ENCODE measurements at regions not wholly inside any gene's neighbourhood (a gene's known extent, or its start where the extent isn't known, plus 50 kb on each side); places are given as distances from the start of the nearest gene placed in this dataset.
"Not testable (repeated sequence)": the region's sequence is repeated elsewhere in the genome, so short reads cannot be mapped to it uniquely, and the experiment has no call there.

DNA sequence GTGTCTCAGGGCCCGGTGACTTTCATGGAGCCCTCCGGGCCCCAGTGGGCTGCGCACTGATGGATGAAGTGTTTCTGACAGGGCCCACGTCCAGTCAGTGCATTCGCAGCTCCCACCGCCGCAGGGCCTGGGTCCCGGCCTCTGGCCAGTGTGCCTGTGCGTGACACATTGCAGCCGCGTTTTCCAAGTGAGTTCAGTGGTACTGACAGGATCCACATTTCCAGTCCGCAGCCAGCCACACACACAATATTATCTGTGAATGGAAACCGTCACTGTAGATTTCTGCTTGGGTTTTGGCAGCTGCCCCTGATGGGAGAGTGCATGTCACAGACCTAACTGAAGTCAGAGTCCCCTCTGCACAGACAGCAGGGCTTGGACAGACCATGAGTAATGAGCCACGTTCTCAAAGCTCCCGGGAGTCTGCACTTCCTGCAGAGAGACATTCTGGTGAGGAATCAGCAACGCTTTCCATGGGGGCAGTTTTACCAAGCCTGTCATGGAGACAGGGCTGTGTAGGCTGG is 171.4 kb downstream of the MYLK4 start:
- no peaks in the 10 kb centered on the region for H3K4me1 Mint-ChIP-seq
- no peak overlapping the region for H3K4me3 Mint-ChIP-seq
- peaks cover 43% of the 10 kb centered on the region for H3K27me3 Mint-ChIP-seq
- H3K36me3 Mint-ChIP-seq = no peaks in the 10 kb centered on the region
- peaks cover 7% of the 10 kb centered on the region for H3K9me3 Mint-ChIP-seq
- no peak for DNase-seq
- H3K27ac Mint-ChIP-seq = no peak overlapping the region

DNA sequence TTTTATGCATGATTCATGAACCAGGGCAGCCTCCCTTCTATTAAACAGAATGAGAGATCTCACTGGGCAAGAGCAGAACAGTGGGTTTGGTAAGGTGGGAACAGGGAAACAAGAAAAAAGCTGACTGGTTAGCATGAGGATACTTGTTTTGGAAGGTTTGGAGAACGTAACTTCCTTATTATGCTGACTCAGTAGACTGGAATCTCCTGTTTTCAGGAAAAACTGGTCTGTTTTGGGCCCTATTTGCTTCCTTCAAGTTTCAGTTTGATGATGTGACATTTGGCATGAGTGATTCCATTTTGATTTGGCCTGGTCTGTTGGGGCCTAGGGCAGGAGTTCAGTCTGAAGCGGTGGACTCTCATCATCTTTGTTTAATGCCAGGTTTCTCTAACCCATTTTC is 172.0 kb downstream of the MYLK4 start:
- Mint-ChIP-seq H3K27ac (no peak overlapping the region), H3K36me3 (no peaks in the 10 kb centered on the region), H3K9me3 (peaks cover 7% of the 10 kb centered on the region), H3K4me3 (no peak overlapping the region), H3K4me1 (no peaks in the 10 kb centered on the region), H3K27me3 (peaks cover 44% of the 10 kb centered on the region)
- DNase-seq = no peak

DNA sequence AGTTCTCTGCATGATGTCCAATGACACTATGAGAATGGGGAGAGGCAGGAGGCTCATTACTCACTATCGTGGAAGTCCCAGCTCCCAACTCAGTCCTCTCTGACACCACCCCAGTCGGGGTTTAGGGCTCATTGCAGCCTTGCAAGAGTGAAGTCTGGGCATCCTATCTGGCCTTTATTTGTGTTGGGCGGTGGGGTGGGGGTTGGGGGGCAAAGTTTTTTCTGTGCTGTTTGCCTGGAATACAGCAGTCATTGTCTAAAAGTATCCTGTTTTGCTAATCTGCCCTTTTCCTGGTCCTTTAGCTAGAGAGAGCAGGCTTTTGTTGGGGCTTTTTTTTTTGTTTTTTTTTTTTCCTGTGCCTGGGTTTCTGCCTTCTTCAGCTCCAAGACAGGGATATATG is 174.2 kb downstream of the MYLK4 start:
- Mint-ChIP-seq H3K4me1 (no peaks in the 10 kb centered on the region), H3K9me3 (peaks cover 7% of the 10 kb centered on the region), H3K27me3 (peaks cover 42% of the 10 kb centered on the region), H3K4me3 (no peak overlapping the region), H3K27ac (no peak overlapping the region), H3K36me3 (no peaks in the 10 kb centered on the region)
- DNase-seq = no peak

DNA sequence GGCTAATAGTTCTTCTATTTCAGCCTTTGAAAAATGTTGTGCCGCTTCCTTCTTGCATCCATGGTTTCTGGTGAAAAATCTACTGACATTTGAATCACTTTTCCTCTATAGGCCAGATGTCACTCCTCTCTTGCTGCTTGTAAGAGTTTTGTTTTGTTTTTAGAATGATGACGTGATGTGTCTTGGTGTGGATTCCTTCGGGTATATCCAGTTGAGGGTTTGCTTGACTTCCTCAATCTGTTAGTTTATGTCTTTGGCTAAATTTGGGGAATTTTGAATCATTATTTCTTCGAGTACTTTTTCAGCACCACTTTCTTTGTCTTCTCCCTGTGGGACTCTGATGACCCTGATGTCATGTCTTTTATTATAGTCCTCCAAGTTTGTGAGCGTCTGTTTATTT is 175.5 kb downstream of the MYLK4 start:
- DNase-seq = no peak
- Mint-ChIP-seq H3K9me3 (peaks cover 8% of the 10 kb centered on the region), H3K4me1 (no peaks in the 10 kb centered on the region), H3K27me3 (peaks cover 43% of the 10 kb centered on the region), H3K36me3 (no peaks in the 10 kb centered on the region), H3K4me3 (no peak overlapping the region), H3K27ac (no peak overlapping the region)

DNA sequence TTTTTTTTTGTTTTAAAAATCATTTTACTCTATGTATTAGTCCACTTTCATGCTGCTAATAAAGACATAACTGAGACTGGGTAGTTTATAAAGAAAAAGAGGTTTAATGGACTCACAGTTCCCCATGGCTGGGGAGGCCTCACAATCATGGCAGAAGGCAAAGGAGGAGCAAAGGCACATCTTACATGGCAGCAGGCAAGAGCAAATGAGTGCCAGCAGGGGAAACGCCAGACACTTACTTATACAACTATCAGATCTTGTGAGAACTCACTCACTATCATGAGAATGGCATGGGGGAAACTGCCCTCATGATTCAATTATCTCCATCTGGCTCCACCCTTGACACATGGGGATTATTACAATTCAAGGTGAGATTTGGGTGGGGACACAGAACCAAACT is 181.3 kb downstream of the MYLK4 start:
- DNase-seq, H3K4me1 Mint-ChIP-seq, H3K36me3 Mint-ChIP-seq, H3K9me3 Mint-ChIP-seq, H3K4me3 Mint-ChIP-seq, H3K27ac Mint-ChIP-seq: not testable (repeated sequence)
- peaks cover 50% of the 10 kb centered on the region for H3K27me3 Mint-ChIP-seq

DNA sequence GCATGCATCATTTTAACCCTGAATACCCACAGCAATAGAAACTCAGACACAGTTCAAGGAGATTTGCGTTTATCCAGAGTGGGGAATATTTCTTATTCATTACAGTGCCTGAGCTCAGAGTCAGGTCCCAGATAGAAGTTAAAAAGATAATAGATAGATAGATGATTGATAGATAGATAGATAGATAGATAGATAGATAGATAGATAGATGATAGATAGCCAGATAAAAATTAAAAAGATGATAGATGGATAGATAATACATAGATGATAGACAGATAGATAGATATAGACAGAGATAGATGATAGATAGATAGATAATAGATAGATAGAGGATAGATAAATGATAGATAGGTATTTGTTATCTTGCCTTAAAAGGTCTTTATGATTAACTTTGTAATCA is 184.7 kb downstream of the MYLK4 start:
- H3K4me1 Mint-ChIP-seq = peaks cover 7% of the 10 kb centered on the region
- peaks cover 5% of the 10 kb centered on the region for H3K9me3 Mint-ChIP-seq
- no peaks in the 10 kb centered on the region for H3K36me3 Mint-ChIP-seq
- no peak overlapping the region for H3K27ac Mint-ChIP-seq
- H3K27me3 Mint-ChIP-seq = peaks cover 56% of the 10 kb centered on the region
- no peak overlapping the region for H3K4me3 Mint-ChIP-seq
- no peak for DNase-seq

DNA sequence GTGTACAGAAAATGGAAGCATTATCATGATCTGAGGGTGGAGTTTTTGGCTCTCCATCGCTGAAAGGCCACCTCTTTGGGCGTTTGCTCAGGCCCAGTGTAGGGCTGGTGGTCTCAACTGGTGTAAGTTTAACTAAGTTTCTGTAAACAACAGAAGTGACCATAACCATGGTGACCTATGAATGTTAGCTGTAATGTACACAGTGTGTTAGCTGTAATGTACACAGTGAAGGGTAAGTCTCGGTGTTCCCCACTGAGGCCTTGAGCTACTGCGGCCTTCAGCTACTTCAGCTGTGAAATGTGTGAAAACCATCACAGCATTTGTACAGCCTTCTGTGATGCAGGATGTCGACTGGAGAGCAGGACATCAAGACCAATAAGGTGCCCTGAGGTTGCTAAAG is 185.2 kb downstream of the MYLK4 start:
- H3K27me3 Mint-ChIP-seq = peaks cover 61% of the 10 kb centered on the region
- peaks cover 5% of the 10 kb centered on the region for H3K9me3 Mint-ChIP-seq
- H3K4me1 Mint-ChIP-seq = peaks cover 7% of the 10 kb centered on the region

DNA sequence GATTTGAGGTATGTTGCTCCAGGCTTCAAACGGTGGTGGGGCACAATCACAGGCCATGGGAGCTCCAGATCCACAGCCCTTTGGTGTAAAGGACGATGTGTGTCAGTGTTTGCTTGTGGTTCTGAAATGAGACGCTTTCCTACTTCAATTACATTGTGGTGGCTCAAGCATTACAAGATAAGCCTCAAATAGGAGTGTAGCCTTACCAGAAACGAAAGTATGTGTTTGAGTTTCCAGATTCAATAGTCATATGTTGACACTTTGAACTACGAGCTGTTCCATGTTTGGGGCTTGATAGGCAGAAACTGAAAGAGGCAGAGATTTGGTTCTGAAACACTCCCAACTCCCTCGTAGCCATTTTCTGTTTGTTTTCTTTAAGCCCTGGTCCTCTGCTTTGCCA is 187.1 kb downstream of the MYLK4 start:
- Mint-ChIP-seq H3K36me3 (no peaks in the 10 kb centered on the region), H3K4me1 (peaks cover 7% of the 10 kb centered on the region), H3K27ac (no peak overlapping the region), H3K27me3 (peaks cover 61% of the 10 kb centered on the region), H3K9me3 (no peaks in the 10 kb centered on the region), H3K4me3 (no peak overlapping the region)
- DNase-seq = peak; percentile 14

More for the DNA sequence above, 185.2 kb downstream of the MYLK4 start:
- Mint-ChIP-seq H3K27ac (no peak overlapping the region), H3K36me3 (no peaks in the 10 kb centered on the region), H3K4me3 (no peak overlapping the region)
- DNase-seq = no peak

DNA sequence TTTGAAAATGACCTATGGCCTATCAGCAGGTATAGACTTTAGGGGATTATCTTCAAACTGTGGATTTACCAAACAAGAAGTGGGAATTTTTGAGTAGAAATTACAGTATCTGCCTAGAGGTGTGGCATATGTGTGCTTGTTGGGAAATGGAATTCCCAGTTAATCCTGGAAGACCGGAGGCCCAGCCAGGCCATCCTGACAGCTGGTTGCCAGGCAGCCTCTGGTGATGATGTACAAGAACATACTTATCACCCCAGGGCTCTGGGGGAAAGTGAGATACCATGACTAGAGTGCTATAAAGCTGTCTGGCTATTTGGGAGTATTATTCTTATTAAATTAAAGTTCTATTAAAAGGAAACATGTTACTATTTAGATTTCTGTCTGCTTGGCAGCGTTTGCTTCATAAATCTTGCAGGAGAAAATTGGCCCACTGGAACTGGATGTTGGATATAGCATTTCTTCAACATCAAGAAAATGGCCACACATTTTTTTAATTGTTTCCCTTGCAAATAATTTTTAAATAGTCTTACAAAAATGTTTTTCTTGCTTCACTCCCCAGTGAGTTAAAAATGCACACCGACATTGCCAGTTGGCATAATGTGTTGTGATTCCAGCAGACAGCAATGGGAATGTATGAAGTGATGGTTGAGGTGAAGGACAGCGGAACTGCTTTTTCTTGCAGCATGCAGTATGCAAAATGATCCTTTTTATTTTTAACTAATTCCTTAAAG is 187.8 kb downstream of the MYLK4 start:
- Mint-ChIP-seq H3K27ac (no peak overlapping the region), H3K27me3 (peaks cover 54% of the 10 kb centered on the region), H3K4me3 (no peak overlapping the region), H3K36me3 (no peaks in the 10 kb centered on the region), H3K9me3 (no peaks in the 10 kb centered on the region), H3K4me1 (peaks cover 7% of the 10 kb centered on the region)
- no peak for DNase-seq

DNA sequence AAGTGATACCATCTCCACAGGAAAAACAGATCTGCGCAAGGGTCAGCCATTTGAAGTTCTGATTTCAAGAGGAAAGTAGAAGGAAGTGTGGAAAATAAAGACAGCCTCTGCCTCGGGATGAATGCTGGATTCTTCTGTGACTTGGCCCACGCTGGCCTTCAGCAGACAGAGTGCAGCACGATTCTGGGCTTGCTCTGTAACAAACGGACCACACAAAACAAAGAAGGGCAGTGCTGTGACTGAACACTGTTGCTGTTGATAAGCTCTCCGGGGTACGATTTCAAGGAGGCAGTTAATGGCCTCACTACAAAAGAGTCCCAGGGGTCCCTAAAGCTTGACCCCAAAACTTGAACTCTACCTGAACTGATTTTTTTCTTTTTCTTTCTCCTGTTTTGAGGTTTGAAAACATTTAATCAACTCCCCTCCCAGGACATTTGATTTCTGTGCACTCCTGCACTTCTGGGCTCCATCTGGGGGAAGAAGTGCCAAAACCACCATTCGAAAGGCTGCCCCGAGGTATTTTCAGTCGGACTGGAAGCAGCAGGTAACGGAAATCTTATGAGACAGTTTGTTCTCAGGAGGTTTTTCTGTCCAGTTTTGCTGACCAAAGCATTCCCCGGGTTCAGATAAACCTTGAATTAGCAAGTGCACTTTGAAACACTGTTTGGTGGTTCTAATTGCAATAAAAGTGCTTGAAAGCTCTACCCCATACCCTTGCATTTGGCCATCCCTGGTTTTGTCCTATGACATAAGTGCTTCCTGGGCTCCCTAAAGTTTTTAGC is 189.6 kb downstream of the MYLK4 start:
- H3K4me1 Mint-ChIP-seq = peaks cover 7% of the 10 kb centered on the region
- no peaks in the 10 kb centered on the region for H3K36me3 Mint-ChIP-seq
- peaks cover 45% of the 10 kb centered on the region for H3K27me3 Mint-ChIP-seq
- no peaks in the 10 kb centered on the region for H3K9me3 Mint-ChIP-seq
- H3K27ac Mint-ChIP-seq = no peak overlapping the region
- no peak for DNase-seq
- no peak overlapping the region for H3K4me3 Mint-ChIP-seq

DNA sequence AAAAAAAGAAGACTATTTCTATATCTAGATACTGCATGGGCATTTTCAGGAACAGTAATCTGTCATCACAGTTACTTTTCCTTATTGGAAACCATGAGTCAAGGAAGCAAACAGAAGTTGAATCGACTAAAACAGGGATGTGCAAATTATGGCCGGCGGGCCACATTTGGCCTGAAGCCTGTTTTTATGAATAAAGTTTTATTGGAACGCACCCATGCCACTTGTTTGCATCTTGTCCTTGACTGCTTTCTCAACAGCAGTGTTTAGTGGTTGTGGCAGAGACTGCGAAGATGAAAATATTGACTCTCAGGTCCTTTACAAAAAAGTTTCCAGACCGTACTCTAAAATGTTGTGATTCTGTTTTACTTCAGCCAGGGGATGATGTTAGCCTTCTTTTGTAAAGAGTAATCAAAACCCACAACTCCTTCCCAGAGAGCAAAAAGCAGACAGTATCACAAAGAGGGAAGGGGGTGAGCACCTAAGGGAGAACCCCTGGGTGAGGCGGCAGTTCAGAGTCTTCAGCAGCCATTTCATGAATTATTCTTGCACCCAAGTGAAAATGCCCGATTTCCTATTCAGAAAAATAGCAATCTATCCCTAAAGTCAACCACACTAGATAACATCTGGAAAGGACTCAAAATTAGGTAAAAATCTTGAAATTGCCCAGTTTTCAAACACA is 190.4 kb downstream of the MYLK4 start:
- no peaks in the 10 kb centered on the region for H3K9me3 Mint-ChIP-seq
- no peak overlapping the region for H3K4me3 Mint-ChIP-seq
- DNase-seq = no peak
- H3K27ac Mint-ChIP-seq = no peak overlapping the region
- H3K36me3 Mint-ChIP-seq = no peaks in the 10 kb centered on the region
- H3K27me3 Mint-ChIP-seq = peaks cover 47% of the 10 kb centered on the region
- peaks cover 9% of the 10 kb centered on the region for H3K4me1 Mint-ChIP-seq

DNA sequence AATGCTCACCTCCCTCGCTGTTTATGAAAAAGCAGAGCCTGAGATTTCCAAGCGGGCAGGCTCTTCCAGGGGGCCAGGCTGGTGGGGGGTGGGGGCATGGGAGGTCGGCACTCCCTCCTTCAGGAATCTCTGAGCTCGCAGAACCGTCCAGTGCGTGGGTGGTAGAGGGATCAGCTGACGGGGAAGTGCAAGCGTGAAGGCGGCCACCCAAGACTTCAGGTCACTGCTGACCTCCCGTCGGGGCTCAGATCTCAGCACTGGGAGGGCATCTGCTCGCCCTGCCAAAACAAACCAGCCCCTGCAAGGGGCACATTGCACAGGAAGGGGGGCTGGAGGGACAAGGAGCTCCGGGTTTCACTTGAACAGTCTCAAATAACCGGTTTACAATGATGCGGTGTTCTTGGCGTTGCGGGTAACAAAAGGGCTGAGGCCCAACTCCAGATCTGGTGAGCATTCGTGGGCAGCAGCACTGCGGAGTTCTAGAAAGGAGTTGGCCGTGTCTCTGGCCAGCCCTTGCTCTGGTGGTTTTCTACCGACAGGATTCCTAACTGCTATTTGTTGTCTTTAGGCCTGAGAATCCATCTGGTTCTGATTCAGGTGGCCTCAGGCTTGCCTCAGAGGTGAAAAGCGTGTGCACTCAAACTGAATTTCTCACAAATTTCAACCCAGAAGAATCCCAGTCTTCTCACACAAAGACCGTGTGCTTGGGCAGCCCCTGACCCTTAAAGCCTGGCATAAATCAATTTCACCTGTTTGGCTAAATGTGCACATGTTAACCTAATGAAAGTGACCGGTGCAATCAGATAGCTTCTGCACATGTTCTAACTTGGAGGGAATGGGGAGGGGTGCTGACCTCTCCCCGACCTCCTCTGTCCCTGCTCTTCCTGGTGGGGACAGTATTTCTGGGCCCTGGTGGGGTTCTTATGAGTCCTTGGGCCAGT is 191.6 kb downstream of the MYLK4 start:
- no peak overlapping the region for H3K27ac Mint-ChIP-seq
- H3K36me3 Mint-ChIP-seq = no peaks in the 10 kb centered on the region
- H3K4me3 Mint-ChIP-seq = no peak overlapping the region
- H3K9me3 Mint-ChIP-seq = no peaks in the 10 kb centered on the region
- peaks cover 54% of the 10 kb centered on the region for H3K27me3 Mint-ChIP-seq
- peaks cover 10% of the 10 kb centered on the region for H3K4me1 Mint-ChIP-seq
- no peak for DNase-seq

DNA sequence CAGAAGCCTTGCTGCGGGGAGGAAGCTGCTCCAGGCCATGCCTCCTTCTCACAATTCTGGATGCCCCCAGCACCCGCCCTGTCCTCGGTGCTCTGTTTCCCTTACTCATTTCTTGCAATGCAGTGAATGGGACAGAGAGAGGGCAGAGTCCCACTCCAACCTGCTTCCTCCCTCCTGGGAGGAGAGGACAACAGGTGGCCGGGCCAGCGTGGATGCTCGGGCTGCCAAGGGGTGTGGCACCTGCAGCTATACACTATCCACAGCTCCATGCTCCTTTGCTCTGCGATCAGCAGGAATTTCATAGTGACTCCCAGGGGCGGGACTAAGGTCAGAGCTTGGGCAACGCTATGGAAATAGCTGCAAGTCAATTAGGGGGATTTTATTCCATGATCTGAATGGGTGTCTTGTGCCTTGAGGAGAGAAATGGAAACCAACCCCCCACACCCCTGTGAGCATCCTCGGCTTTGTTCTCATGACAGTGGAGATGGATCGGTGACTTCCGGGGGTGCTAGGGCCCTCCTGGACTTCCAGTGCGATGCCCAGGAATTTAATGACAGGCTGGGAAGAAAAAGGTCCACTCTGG is 192.5 kb downstream of the MYLK4 start:
- no peak for DNase-seq
- H3K27ac Mint-ChIP-seq = no peak overlapping the region
- no peaks in the 10 kb centered on the region for H3K9me3 Mint-ChIP-seq
- peaks cover 49% of the 10 kb centered on the region for H3K27me3 Mint-ChIP-seq
- peaks cover 4% of the 10 kb centered on the region for H3K4me1 Mint-ChIP-seq
- no peak overlapping the region for H3K4me3 Mint-ChIP-seq
- no peaks in the 10 kb centered on the region for H3K36me3 Mint-ChIP-seq

DNA sequence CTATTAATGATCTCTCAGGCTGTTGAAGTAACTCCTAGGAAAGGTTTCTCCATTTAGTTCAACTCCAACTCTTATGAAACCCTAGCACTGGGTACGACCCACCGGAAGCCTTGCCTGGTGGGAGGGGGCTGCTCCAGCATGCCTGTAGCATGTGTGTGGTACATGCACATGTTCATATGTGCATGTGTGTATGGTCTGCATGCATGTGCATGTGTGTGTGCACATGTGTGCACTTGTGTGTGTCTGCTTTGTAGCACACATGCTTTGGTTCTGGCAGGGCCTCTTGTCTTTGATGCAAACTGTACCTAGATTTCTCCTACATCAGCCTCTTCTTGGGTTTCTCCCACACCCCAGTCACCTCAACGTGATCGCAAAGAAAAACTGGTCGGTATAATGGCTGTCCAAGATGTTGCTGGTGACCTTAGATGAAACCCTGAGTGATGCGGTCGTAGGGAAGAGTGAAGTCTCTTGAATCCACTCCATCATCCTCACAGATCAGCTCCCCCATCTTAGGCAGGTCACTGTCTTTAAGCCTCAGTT is 193.5 kb downstream of the MYLK4 start:
- H3K4me1 Mint-ChIP-seq = peaks cover 4% of the 10 kb centered on the region
- H3K4me3 Mint-ChIP-seq = no peak overlapping the region
- H3K36me3 Mint-ChIP-seq = no peaks in the 10 kb centered on the region
- DNase-seq = no peak
- H3K27ac Mint-ChIP-seq = no peak overlapping the region
- H3K27me3 Mint-ChIP-seq = peaks cover 53% of the 10 kb centered on the region
- H3K9me3 Mint-ChIP-seq = no peaks in the 10 kb centered on the region

Data from activated naive CD8-positive, alpha-beta T cell treated with anti-CD3 and anti-CD28 coated beads for 36 hours (primary cell).